ENCODE measurements at regions not wholly inside any gene's neighbourhood (a gene's known extent, or its start where the extent isn't known, plus 50 kb on each side); places are given as distances from the start of the nearest gene placed in this dataset.

GRCh38 chr6:163730246-163731210 is 316.0 kb downstream of the QKI start:
- H3K4me1 ChIP-seq (ENCODE audit: insufficient read depth, low read length, poor library complexity, severe bottlenecking), result no peaks in the 10 kb centered on the region
- H3K4me3 ChIP-seq (ENCODE audit: low read length, poor library complexity, severe bottlenecking), result no peak overlapping the region
- H3K27me3 ChIP-seq (ENCODE audit: insufficient read depth, low read length, poor library complexity, severe bottlenecking), result no peaks in the 10 kb centered on the region
- no peak overlapping the region for H3K9ac ChIP-seq (ENCODE audit: low read depth, low read length, poor library complexity, severe bottlenecking)
- no peaks in the 10 kb centered on the region for H4K20me1 ChIP-seq (ENCODE audit: insufficient read depth, low read length, poor library complexity, severe bottlenecking)
- H3K9me3 ChIP-seq (ENCODE audit: insufficient read depth, low read depth, low read length), result peaks cover 3% of the 10 kb centered on the region; the same call in 1 of the 2 replicates
- no peak overlapping the region for H2AFZ ChIP-seq (ENCODE audit: low read length)
- no peaks in the 10 kb centered on the region for H3F3A ChIP-seq (ENCODE audit: low read depth)
- no peaks in the 10 kb centered on the region for H3K9me2 ChIP-seq (replicated peaks; ENCODE audit: low read depth, low read length)
- H3K36me3 ChIP-seq (ENCODE audit: insufficient read depth, low read length), result no peaks in the 10 kb centered on the region
- H3K79me2 ChIP-seq (ENCODE audit: insufficient read depth, low read length), result no peaks in the 10 kb centered on the region
- no peak for TF ChIP-seq EZH2phosphoT487 (IDR thresholded peaks at IDR 0.05; ENCODE audit: borderline replicate concordance)
- TF ChIP-seq CTCF (conservative IDR thresholded peaks at IDR 0.05; ENCODE audit: low read length), result no peak
- no peak overlapping the region for H3K4me2 ChIP-seq (ENCODE audit: low read depth, low read length, poor library complexity, severe bottlenecking)

- Histone ChIP-seq H3K9ac (ENCODE audit: low read depth, low read length, poor library complexity, severe bottlenecking) (no peak overlapping the region), H3F3A (ENCODE audit: low read depth) (no peaks in the 10 kb centered on the region), H3K79me2 (ENCODE audit: insufficient read depth, low read length) (no peaks in the 10 kb centered on the region), H3K4me2 (ENCODE audit: low read depth, low read length, poor library complexity, severe bottlenecking) (no peak overlapping the region), H3K4me3 (ENCODE audit: low read length, poor library complexity, severe bottlenecking) (no peak overlapping the region), H4K20me1 (ENCODE audit: insufficient read depth, low read length, poor library complexity, severe bottlenecking) (no peaks in the 10 kb centered on the region), H3K4me1 (ENCODE audit: insufficient read depth, low read length, poor library complexity, severe bottlenecking) (no peaks in the 10 kb centered on the region), H3K9me2 (replicated peaks; ENCODE audit: low read depth, low read length) (no peaks in the 10 kb centered on the region), H3K9me3 (ENCODE audit: insufficient read depth, low read depth, low read length) (peaks cover 3% of the 10 kb centered on the region; the same call in 1 of the 2 replicates), H3K27me3 (ENCODE audit: insufficient read depth, low read length, poor library complexity, severe bottlenecking) (no peaks in the 10 kb centered on the region), H2AFZ (ENCODE audit: low read length) (no peak overlapping the region), H3K36me3 (ENCODE audit: insufficient read depth, low read length) (no peaks in the 10 kb centered on the region)
- TF ChIP-seq CTCF (conservative IDR thresholded peaks at IDR 0.05; ENCODE audit: low read length) (no peak), EZH2phosphoT487 (IDR thresholded peaks at IDR 0.05; ENCODE audit: borderline replicate concordance) (no peak)
Observed at GRCh38 chr6:163729127-163729872, 314.8 kb downstream of the QKI start.

GRCh38 chr6:163728442-163729126 is 314.1 kb downstream of the QKI start:
- Histone ChIP-seq H3K4me1 (ENCODE audit: insufficient read depth, low read length, poor library complexity, severe bottlenecking) (no peaks in the 10 kb centered on the region), H3K36me3 (ENCODE audit: insufficient read depth, low read length) (no peaks in the 10 kb centered on the region), H3K4me3 (ENCODE audit: low read length, poor library complexity, severe bottlenecking) (no peak overlapping the region), H4K20me1 (ENCODE audit: insufficient read depth, low read length, poor library complexity, severe bottlenecking) (no peaks in the 10 kb centered on the region), H3F3A (ENCODE audit: low read depth) (no peaks in the 10 kb centered on the region), H3K9me2 (replicated peaks; ENCODE audit: low read depth, low read length) (no peaks in the 10 kb centered on the region), H3K27me3 (ENCODE audit: insufficient read depth, low read length, poor library complexity, severe bottlenecking) (no peaks in the 10 kb centered on the region), H3K4me2 (ENCODE audit: low read depth, low read length, poor library complexity, severe bottlenecking) (no peak overlapping the region), H2AFZ (ENCODE audit: low read length) (no peak overlapping the region), H3K79me2 (ENCODE audit: insufficient read depth, low read length) (no peaks in the 10 kb centered on the region), H3K9ac (ENCODE audit: low read depth, low read length, poor library complexity, severe bottlenecking) (no peak overlapping the region), H3K9me3 (ENCODE audit: insufficient read depth, low read depth, low read length) (peaks cover 3% of the 10 kb centered on the region; the same call in 1 of the 2 replicates)
- TF ChIP-seq CTCF (conservative IDR thresholded peaks at IDR 0.05; ENCODE audit: low read length) (no peak), EZH2phosphoT487 (IDR thresholded peaks at IDR 0.05; ENCODE audit: borderline replicate concordance) (no peak)
